SK-N-MC (cell line): ENCODE measurements at regions not wholly inside any gene's neighbourhood (a gene's known extent, or its start where the extent isn't known, plus 50 kb on each side); places are given as distances from the start of the nearest gene placed in this dataset.

Experiments used
- EZH2 ChIP-seq: fragments of 200-600 bp; sonication (generic); IDR thresholded peaks from one replicate; pipeline ENCODE4 v1.6.1; 2017; ENCODE audit warnings: antibody characterized with exemption
- POLR2AphosphoS5 ChIP-seq: IDR thresholded peaks from 2 replicates; pipeline ENCODE4 v1.6.1; 2012; ENCODE audit warnings: mild to moderate bottlenecking, low read depth, low read length, borderline replicate concordance

DNA sequence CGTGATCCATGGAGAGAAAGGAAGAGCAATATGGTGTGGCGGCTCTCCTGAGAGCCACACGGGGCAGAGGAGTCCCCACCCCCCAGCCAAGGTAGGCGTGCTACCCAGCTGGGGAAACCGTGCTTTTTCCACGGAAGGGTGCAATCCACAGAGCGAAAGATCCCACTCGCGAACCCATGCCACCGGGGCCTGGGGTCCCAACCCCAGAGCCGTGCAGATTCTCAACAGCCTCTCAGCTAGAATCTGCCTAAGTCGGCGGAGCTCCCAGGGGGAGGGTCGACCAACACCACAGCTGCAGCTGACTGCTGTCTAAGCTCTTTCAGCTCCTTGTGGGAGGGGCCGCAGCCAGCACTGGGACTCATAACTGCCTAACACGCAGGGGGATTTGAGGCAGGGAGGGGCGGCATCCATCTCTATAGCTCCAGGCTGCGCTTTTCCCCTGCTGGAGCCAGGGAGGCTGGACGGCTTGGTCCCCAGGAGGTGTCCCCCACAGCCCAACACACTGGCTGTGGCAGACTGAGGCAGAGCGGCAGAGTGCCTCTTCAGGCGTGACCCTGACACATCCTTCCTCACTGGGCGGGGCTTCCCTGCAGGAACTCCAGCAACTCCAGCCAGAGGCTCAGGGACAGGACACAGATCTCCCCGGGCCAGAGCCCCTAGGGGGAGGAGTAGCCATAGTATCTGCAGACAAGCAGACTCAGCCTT, 107.6 kb upstream of the ZBTB20 start:
- TF ChIP-seq POLR2AphosphoS5, result no peak
- TF ChIP-seq EZH2, result no peak
